Amniotic stem cell (primary cell): ENCODE measurements at regions not wholly inside any gene's neighbourhood (a gene's known extent, or its start where the extent isn't known, plus 50 kb on each side); places are given as distances from the start of the nearest gene placed in this dataset.
"Not testable (repeated sequence)": the region's sequence is repeated elsewhere in the genome, so short reads cannot be mapped to it uniquely, and the experiment has no call there.

Source experiments
- DNase-seq: peaks from one replicate; lab custom pipeline; 2025; lab: John Stamatoyannopoulos, UW

DNA sequence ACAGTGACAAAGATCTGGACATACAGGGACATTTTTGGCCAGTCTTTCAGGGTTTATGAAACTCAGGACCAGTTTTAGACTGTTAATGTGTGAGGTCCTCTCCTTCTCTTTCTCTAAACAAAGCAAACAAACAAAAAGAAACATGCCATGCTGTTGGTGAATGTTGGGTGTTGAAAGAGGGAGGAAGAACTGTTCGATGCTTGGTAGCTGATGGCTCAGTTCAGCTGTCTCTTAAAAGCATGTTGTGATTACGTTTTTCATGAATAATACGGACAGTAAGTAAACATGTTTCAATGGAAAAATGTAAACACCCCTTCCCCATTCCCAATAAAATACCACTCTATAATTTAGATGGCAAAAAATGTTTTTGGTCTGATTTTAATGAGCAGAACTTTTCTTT, 219.1 kb downstream of the SEC23IP start:
- DNase-seq, result no peak

DNA sequence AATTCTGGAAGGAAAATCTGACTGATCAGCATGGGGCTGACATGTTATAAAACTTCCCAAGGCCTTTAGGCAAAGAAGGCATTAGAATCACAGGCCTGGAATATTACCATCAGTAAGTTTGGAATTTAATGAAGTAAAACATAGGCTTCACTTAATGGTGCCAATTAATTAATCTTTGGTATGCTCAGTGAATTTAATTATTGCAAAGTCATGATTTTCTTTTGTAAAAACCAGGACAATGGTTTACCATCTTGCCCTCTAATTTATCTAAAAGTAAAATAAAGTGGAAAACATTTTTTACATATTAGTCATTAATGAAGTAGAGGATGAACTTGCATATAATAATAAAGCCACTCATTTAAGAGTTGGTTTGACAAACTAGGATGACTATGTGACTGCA, 220.3 kb downstream of the SEC23IP start:
- no peak for DNase-seq

DNA sequence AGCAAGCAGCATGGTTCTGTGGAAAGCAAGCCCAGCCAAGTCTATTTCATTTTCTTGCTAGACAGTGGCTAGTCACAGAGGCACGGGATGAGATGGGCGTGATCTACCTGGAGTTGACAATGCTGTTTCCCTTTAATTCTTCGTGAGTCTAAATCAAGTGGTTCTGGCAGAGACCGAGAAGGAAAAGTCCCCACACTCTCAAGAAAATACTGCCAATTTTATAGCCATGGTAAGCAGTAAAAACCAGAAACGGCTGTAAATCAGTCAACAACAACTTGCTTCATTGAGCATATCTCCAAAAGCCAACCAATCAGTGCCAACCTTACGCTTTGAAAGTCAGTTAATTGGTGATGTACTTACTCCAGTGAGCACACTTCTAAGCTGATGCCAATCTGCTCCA, 223.4 kb downstream of the SEC23IP start:
- DNase-seq, result no peak

DNA sequence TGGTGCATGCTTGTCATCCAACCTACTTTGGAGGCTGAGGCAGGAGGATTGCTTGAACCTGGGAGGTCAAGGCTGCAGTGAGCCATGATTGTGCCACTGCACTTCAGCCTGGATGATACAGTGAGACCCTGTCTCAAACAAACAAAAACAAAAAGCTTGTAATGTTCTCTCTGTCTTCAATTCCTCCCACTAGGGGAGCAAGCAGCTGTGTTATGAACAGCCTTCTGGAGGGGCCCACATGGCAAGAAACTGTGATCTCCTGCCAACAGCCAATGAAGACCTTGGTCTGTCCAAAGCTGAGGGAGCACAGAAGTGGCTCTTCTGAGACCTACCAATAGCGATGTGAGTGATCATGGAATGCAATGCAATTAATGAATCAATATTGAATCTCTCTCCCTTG, 229.2 kb downstream of the SEC23IP start:
- no peak for DNase-seq

DNA sequence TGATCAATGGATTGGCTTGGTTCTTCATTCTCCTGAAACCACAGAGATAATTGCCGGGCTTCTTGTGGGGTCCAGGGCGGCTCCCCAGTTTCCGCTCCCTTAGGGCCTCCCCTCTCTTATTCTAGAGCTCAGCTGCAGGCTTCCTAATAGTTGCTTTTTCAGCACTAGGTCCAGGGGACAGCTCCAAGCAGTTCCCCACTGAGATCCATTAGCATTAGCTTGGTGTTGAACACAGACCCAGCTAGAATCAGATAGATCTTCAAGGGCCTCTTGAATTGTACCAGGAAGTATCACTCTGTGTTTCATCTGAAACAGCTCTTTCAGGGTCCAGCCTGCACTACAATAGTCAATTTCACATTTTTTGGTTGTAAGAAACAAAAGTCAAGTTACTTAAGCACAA, 238.7 kb downstream of the SEC23IP start:
- no peak for DNase-seq

DNA sequence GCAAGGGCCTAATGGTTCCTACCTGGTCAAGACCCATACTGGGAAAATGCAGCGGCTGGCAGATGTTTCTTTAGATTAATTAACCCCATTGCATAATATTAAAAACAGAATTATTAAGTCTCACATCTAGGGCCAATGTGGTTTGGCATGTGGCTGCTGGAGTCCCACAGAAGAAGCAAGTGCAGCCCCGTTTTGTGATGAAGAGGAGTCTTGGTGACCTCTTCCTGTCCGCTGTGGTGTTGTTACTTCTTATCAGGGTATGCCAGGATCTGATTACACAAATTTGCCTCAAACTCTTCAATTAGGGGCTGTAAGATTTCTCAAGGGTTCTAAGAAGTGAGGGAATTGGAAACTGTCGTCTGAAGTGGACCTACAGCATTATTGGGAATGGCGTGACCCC, 240.3 kb downstream of the SEC23IP start:
- DNase-seq, result no peak

DNA sequence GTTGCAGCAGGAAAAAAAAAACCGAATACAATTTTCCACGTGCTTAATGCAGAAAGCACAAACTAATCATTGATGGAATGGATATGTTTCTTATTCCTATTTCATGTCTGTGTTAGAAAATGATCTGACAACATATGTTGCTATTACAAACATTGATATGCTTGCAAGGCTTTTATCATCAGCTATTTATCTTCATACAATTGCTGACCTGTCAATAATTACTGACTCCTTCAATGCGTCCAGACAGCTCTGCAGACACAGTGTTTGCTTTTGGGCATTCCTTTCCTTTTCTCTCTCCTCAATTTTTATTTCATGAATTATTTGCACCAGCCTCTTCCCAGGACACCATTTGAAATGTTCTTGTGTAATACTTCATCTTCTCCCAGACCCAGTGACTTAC, 246.2 kb downstream of the SEC23IP start:
- no peak for DNase-seq

DNA sequence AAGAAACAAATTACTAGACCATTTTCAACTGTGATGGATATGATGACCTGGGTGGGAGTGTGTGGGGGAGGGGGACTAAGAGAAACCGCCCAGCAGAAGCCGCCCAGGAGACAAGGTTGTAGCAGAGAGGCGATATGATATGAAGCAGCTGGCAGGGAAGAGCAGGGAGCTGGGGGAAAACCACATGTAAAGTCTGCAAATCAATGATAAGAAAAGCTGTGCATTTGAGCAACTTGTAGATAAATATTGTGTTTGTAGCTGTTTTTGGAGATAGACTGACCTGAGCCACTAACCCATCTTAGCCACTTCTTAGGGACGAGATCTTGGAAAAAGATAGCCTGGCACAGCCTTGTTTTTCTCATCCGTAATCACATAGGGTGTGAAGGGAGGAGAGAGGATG, 252.6 kb downstream of the SEC23IP start:
- no peak for DNase-seq

DNA sequence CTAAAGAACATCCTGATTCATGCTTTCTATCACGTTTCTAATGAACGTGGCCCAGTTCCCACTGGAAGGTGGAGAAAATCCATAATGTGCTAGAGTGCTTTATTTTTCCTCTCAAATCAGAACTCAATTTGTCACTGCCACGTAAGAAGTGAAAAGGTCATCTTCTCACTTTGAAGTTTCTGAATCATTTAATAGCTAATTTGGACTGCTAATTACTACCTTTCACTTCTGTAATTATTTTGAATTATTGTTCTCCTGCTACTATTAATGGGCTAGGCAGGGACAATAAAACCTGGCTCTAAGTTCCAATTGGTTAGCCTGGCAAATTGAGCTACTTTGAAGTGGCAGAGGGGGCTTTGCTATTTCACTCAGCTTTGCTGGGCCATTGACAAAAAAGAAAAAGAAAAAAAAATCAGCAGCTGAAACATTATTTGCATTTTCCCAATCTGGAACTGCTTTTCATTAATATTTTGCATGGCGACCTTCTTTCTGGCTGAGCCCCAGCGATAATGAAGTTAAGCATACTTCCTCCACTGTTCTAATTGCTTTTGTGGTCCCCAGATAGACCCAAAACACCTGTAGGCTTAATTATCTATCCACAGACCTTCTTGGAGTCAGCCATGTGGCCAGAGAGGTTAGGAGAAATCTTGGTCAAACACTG, 264.2 kb downstream of the SEC23IP start:
- DNase-seq, result no peak

DNA sequence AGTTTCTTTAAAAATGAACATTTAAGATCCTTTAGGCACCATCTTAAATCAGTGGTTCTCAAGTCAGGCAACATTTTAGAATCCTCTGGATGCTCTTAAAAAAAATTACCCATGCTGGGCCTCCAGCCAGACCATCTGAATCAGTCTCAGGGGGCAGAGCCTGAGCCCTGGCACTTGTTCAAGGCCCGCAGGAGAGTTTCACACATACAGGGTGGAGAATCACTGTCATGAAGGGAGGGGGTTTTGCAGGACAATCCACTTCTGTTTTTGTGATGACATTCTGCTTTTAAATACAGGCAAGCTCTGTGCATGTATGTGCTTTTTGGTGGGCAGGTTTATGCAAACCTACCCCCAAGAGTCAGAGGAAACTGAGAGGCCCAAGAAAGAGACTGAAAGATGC, 268.6 kb downstream of the SEC23IP start:
- DNase-seq, result no peak

DNA sequence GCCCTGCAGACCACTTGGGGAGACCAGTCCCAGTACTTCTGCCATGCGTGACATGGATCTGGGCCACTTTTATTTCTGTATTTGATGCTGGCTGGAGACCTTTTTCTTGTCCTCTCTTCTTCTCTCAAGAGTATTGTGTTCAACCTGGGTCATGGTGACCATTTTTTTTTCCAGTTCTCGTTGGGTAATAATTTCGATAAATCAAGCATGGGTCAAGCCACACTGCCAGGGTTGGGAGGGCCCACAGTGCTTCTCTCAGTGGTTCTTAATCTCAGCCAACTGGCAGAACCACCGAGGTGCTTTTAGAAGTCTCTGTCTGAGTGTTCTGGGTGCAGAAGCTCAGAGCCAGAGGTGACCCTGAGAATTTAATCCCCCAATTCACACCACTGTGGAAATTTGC, 269.9 kb downstream of the SEC23IP start:
- no peak for DNase-seq

DNA sequence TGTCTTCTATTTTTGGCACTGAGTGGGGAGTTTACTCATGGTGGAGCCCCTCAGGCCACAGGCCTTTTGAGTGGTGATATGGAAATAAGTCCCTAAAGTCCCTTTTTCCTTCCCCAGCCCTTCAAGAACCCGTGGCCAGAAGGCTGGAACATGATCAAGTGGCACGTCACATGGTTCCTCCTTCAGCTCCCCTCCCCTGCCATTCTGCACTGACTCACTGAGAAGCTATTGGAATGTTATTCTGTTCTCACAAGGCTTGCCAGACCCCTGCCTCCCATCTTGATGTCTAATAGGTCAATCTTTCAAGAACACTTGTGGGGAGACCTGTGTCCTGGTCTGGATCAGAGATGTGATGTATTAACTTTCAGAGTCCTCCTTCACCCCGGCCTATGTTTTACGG, 279.8 kb downstream of the SEC23IP start:
- DNase-seq, result no peak

DNA sequence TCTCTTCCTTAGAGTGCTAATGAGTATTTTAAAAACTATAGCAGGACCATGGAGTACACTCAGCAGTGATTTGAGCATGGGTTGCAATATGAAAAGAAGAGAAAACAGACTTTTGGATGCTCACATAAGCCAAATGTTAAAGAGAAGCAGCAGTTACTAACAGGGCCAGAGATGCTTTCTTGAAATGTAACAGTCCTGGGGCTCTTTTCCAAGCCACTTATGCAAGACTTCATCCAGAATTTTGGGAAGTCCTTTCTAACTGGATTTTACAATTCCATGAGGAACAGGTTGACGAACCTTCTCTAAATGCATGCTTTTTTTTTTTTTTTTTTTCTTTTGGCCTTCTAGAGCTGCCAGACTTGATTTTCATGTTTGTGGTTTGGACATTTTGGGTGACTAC, 282.0 kb downstream of the SEC23IP start:
- DNase-seq, result no peak

DNA sequence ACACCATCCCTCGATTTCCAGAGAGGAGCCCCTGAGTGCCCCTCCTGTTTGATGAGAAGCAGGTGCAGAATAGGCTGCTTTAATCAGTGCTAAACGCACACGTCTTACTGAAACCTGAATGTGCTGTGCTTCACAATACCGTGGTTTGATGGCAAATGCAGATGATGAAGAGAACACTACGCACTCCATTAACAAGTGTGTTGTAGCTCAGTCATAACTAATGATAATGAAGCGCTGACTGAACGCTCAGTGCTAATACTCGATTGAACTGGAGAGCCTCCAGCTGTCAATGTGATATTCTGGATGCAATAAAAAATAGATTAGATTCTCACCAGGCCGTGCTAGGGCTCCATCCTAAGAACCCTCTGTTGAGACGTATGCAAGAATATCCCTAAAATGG, 279.7 kb upstream of the PLPP4 start:
- DNase-seq, result no peak

DNA sequence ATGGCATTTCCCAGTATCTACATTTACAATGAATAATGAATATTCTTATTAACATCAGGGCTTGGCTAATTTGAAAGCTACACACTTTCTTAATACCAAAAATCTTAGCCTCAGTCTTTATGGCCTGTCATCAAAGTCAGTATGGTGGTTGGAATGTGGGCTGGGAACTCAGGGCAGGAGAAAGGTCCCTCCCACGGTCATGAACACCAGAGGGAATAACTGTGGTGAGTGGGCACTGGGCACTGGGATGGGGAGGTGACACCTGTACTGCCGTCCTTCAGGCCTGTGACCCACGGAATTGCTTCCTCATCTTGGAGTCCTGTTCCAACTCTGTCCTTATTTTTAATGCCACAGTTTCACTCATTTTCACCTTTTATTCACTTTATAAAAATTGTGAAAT, 276.9 kb upstream of the PLPP4 start:
- DNase-seq, result no peak

DNA sequence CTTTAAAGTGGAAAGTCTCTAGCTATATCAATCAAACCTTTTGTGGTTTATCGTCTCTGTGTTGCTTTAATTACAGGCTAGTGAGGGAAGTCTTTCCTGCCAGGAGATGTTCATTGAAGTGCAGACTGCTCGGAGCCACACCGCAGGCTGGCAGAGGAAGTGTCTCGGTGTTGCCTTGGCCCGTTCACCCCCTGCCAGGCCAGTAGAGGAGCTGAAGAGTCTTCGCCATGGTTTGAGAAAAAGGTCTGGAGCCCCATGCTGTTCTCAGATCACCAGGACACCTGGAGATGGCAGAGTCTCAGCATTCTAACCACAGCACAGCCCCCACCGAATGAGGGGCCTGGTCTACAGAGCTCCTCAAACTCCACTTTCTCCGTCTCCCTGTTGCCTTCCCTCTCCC, 275.9 kb upstream of the PLPP4 start:
- DNase-seq, result no peak

DNA sequence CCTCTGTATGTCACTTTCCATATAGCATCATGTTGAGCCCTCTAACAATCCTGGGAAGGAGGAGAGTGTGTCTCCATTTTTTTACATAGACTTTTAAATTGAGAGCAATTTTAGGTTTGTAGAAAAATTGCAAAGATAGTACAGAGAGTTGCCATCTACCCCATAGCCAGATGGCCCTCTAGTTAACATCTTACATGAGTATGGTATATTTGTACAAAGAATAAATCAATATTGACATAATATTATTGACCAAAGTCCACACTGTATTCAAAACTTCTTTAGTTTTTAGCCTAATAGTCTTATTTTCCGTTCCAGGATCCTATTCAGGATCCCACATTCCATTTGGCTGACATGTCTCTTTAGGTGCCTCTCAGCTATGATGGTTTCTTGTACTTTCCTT, 274.6 kb upstream of the PLPP4 start:
- DNase-seq, result no peak

DNA sequence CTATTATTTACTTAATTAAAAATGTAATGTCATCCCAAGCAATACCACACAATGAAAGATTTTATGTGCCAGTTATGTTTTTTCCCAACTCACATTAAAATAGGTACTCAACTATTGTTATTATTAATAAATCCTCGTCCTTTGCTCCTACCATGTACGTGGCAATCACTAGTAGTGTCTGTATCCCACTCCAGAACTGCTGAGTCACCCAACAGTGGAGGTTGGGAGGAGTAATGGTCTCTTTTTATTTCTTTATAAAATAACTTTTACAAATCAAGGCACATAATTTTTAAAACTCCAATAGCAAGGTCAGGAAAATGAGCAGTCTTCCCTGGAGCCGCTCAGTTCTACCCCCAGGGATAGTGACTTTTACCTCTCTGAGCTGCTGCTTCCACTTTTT, 273.5 kb upstream of the PLPP4 start:
- DNase-seq, result no peak

DNA sequence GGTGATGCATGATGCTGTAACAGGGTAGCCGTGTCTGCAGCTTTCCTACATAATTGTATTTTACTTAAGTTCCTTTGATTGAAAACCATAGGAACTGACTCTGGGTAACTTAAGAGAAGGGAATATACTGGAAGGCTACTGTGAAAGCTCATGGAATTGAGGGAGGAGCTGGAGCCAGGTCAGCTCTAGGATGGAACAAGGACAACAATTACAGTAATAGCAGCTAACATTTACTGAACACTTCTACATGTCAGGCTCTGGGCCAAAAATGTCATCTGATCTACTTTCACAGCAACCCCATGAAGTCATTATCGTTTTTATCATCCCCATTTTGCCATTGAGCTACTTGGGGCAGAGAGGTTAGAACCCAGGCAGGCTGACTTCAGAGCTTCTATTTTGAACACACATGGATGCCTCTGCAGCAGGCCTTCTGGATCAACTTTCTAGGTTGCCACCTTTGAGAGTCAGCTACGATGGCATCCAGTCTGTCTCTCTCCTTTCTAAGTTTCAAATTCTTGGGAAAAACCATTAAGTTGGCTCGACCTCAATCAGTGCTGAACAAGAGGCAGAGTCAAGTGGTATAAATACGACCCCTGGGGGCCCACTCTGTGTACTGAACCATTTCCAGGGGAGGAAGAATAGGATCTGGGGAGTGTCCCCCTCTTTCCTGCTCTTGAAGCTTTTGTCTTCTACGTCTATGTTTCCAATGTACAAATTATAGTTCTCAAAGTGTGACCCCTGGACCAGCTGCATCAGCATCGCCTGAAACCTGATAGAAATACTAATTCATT, 272.3 kb upstream of the PLPP4 start:
- no peak for DNase-seq

DNA sequence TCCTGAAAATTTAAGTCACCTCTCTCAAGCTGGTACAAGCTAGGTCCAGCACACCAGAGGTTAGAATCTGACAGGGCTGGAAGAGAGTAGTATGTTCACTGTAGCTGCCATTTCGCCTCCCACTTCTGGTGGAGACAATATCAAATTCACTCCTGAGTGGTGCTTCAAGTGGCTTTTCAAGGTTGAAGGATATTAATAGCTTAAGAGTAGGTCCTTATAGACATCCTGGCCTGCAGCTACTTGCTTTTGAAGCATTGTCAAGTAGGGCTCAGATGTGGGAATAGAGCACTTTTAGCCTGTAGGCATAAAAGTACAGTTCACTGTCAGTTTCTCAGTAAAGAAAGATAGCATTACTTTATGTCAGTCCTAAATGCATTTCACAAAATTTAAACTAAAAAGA, 270.5 kb upstream of the PLPP4 start:
- DNase-seq, result no peak

DNA sequence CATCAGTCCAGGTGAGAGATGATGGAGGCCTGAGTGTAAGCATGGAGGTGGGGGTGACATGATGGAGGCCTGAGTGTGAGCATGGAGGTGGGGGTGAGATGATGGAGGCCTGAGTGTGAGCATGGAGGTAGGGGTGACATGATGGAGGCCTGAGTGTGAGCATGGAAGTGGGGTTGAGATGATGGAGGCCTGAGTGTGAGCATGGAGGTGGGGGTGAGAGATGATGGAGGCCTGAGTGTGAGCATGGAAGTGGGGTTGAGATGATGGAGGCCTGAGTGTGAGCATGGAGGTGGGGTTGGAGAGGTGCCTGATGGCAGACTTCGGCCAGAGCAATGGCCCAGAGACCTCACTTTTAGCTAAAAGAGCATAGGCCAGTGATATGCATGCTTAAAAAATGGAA, 269.9 kb upstream of the PLPP4 start:
- DNase-seq, result not testable (repeated sequence)

DNA sequence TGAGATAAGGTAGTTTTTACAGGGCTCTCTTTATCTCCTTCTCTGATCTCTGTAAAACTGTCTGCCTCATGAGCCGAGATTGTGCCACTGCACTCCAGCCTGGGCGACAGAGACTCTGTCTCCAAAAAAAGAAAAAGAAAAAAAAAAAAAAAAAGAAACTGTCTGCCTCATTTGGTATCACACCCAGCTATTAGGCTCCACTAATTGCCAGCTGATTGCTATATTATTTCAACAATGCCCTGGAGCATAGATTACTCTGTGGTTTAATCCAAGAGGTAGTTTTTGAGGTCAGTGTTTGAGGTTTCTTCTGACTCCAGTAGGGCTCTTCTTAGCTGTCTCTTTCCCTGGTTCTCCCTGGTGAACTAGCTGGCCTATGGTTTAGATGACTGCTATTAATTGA, 268.1 kb upstream of the PLPP4 start:
- no peak for DNase-seq

DNA sequence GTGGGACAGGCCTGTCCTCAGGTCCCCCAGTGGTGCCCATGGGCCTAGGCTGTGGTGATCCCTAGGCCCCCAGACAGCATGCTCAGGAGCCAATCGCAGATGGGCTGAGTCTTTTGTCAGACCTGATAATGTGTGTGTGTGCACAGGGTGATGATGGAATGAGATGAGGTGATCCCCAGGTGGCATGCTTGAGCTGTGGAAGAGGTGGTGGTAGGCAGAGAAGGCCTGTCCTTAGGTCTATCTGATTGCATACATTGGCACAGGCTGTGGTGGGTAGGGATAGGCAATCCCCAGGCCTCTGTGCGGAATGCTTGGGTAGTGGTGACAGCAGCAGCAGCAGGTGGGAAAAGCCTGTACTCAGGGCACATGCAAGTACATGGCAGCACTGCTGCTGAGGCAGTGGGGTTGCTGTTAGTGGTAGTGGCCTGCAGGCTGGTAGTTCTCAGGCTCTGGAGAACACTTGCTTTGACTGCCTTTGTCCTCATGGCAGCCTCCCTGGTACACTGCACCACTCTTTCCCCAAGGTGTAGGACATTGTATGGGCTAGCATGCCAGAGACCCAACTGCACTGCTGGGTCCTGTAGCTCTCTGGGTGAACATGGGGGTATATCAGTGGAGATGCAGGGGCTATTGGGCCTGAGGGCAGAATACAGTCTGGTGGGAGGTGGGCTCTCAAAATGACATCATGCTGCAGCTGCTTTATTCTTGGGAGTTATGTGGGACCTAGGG, 260.9 kb upstream of the PLPP4 start:
- DNase-seq, result no peak
